SHP77 treated with DMSO at 0.1 percent for 48 hours (cell line): ENCODE measurements at regions not wholly inside any gene's neighbourhood (a gene's known extent, or its start where the extent isn't known, plus 50 kb on each side); places are given as distances from the start of the nearest gene placed in this dataset.

ENCODE experiments used
- DNase-seq: peaks from one replicate; lab custom pipeline; 2025; lab: John Stamatoyannopoulos, UW

- no peak for DNase-seq
Observed at GRCh38 chr11:43250309-43250708, 61.5 kb upstream of the API5 start.

DNA sequence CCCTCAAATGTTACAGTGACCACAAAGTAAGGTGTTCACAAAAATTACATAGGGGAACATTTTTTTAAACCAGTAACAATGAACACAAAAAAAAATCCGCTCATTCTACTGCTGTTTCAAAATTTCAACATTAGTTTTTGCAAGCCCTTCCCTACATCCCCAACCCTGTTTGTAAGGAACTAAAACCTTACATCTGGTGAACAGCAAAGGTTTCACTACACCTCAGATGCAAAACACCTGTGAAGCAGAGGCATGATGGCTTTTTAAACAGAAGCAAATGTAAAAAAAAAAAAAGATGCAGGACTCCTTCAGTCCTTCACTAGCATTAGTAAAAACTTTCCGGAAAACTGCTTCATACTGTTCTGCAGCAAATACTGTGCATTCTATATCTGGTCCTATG, 50.0 kb upstream of the API5 start:
- no peak for DNase-seq
